ENCODE measurements at regions not wholly inside any gene's neighbourhood (a gene's known extent, or its start where the extent isn't known, plus 50 kb on each side); places are given as distances from the start of the nearest gene placed in this dataset.

GRCh38 chr13:105073041-105073440 lies 1462.4 kb downstream of the EFNB2 start:
- TF ChIP-seq POLR2A (IDR thresholded peaks at IDR 0.05; ENCODE audit: low read depth, low read length), result no peak
- TF ChIP-seq POLR2AphosphoS5 (IDR thresholded peaks at IDR 0.05; ENCODE audit: low read depth, low read length), result no peak
- no peak for TF ChIP-seq TAF1 (IDR thresholded peaks at IDR 0.05; ENCODE audit: borderline replicate concordance, low read depth, low read length)

Data from GM12892 (cell line).